IPS-18a (cell line): ENCODE measurements at regions not wholly inside any gene's neighbourhood (a gene's known extent, or its start where the extent isn't known, plus 50 kb on each side); places are given as distances from the start of the nearest gene placed in this dataset.

Experiments used
- H3K27ac ChIP-seq: one replicate; pipeline ENCODE4 v1.5.1; 2013; ENCODE audit warnings: low read length
- H3K27me3 ChIP-seq: one replicate; pipeline ENCODE4 v1.6.1; 2013; ENCODE audit warnings: mild to moderate bottlenecking, low read length; ENCODE audit not compliant: control insufficient read depth, insufficient read depth
- H3K36me3 ChIP-seq: one replicate; pipeline ENCODE4 v1.6.1; 2013; ENCODE audit warnings: low read depth, low read length; ENCODE audit not compliant: control insufficient read depth
- H3K4me1 ChIP-seq: one replicate; pipeline ENCODE4 v1.6.1; 2013; ENCODE audit warnings: low read depth, low read length; ENCODE audit not compliant: control insufficient read depth
- H3K4me3 ChIP-seq: one replicate; pipeline ENCODE4 v1.5.1; 2013; ENCODE audit warnings: low read length
- H3K9ac ChIP-seq: one replicate; pipeline ENCODE4 v1.6.1; 2013; ENCODE audit warnings: mild to moderate bottlenecking, low read length, moderate library complexity
- H3K9me3 ChIP-seq: one replicate; pipeline ENCODE4 v1.6.1; 2013; ENCODE audit warnings: low read depth, low read length; ENCODE audit not compliant: control insufficient read depth

- Histone ChIP-seq H3K9ac (no peak overlapping the region), H3K9me3 (no peaks in the 10 kb centered on the region), H3K4me3 (no peak overlapping the region), H3K36me3 (no peaks in the 10 kb centered on the region), H3K27me3 (no peaks in the 10 kb centered on the region), H3K4me1 (no peaks in the 10 kb centered on the region), H3K27ac (no peak overlapping the region)
Observed at GRCh38 chr5:89297066-89297465, 414.1 kb upstream of the MEF2C start.

GRCh38 chr5:89293810-89294209 is 410.8 kb upstream of the MEF2C start:
- H3K9me3 ChIP-seq = no peaks in the 10 kb centered on the region
- H3K27me3 ChIP-seq = no peaks in the 10 kb centered on the region
- H3K9ac ChIP-seq = no peak overlapping the region
- H3K27ac ChIP-seq = no peak overlapping the region
- H3K4me3 ChIP-seq = no peak overlapping the region
- H3K4me1 ChIP-seq = no peaks in the 10 kb centered on the region
- H3K36me3 ChIP-seq = no peaks in the 10 kb centered on the region

- H3K9ac ChIP-seq = no peak overlapping the region
- H3K27ac ChIP-seq = no peak overlapping the region
- H3K4me3 ChIP-seq = no peak overlapping the region
- H3K4me1 ChIP-seq = no peaks in the 10 kb centered on the region
- no peaks in the 10 kb centered on the region for H3K27me3 ChIP-seq
- no peaks in the 10 kb centered on the region for H3K9me3 ChIP-seq
- no peaks in the 10 kb centered on the region for H3K36me3 ChIP-seq
Observed at GRCh38 chr5:89292487-89292886, 409.5 kb upstream of the MEF2C start.

- Histone ChIP-seq H3K9me3 (no peaks in the 10 kb centered on the region), H3K36me3 (no peaks in the 10 kb centered on the region), H3K9ac (no peak overlapping the region), H3K4me3 (no peak overlapping the region), H3K27me3 (no peaks in the 10 kb centered on the region), H3K27ac (no peak overlapping the region), H3K4me1 (no peaks in the 10 kb centered on the region)
Observed at GRCh38 chr5:89289604-89290003, 406.6 kb upstream of the MEF2C start.

- Histone ChIP-seq H3K4me1 (no peaks in the 10 kb centered on the region), H3K27me3 (no peaks in the 10 kb centered on the region), H3K36me3 (no peaks in the 10 kb centered on the region), H3K4me3 (no peak overlapping the region), H3K9me3 (no peaks in the 10 kb centered on the region), H3K27ac (no peak overlapping the region), H3K9ac (no peak overlapping the region)
Observed at GRCh38 chr5:89287964-89288363, 405.0 kb upstream of the MEF2C start.

GRCh38 chr5:89286320-89286719 is 403.3 kb upstream of the MEF2C start:
- H3K9ac ChIP-seq = no peak overlapping the region
- H3K4me3 ChIP-seq = no peak overlapping the region
- no peaks in the 10 kb centered on the region for H3K36me3 ChIP-seq
- no peak overlapping the region for H3K27ac ChIP-seq
- H3K9me3 ChIP-seq = no peaks in the 10 kb centered on the region
- H3K27me3 ChIP-seq = no peaks in the 10 kb centered on the region
- no peaks in the 10 kb centered on the region for H3K4me1 ChIP-seq

- no peak overlapping the region for H3K27ac ChIP-seq
- no peaks in the 10 kb centered on the region for H3K9me3 ChIP-seq
- no peak overlapping the region for H3K9ac ChIP-seq
- no peaks in the 10 kb centered on the region for H3K36me3 ChIP-seq
- no peak overlapping the region for H3K4me3 ChIP-seq
- H3K27me3 ChIP-seq = no peaks in the 10 kb centered on the region
- H3K4me1 ChIP-seq = no peaks in the 10 kb centered on the region
Observed at GRCh38 chr5:89283728-89284493, 400.9 kb upstream of the MEF2C start.

- Histone ChIP-seq H3K27ac (no peak overlapping the region), H3K27me3 (no peaks in the 10 kb centered on the region), H3K9me3 (no peaks in the 10 kb centered on the region), H3K9ac (no peak overlapping the region), H3K4me3 (no peak overlapping the region), H3K4me1 (no peaks in the 10 kb centered on the region), H3K36me3 (no peaks in the 10 kb centered on the region)
Observed at GRCh38 chr5:89282554-89283510, 399.8 kb upstream of the MEF2C start.

- Histone ChIP-seq H3K9ac (no peak overlapping the region), H3K27ac (no peak overlapping the region), H3K9me3 (no peaks in the 10 kb centered on the region), H3K27me3 (no peaks in the 10 kb centered on the region), H3K36me3 (no peaks in the 10 kb centered on the region), H3K4me3 (no peak overlapping the region), H3K4me1 (no peaks in the 10 kb centered on the region)
Observed at GRCh38 chr5:89281766-89282553, 399.0 kb upstream of the MEF2C start.

- no peaks in the 10 kb centered on the region for H3K36me3 ChIP-seq
- H3K4me1 ChIP-seq = no peaks in the 10 kb centered on the region
- no peak overlapping the region for H3K27ac ChIP-seq
- no peaks in the 10 kb centered on the region for H3K27me3 ChIP-seq
- no peak overlapping the region for H3K4me3 ChIP-seq
- no peaks in the 10 kb centered on the region for H3K9me3 ChIP-seq
- H3K9ac ChIP-seq = no peak overlapping the region
Observed at GRCh38 chr5:89281211-89281610, 398.2 kb upstream of the MEF2C start.
